ENCODE measurements at regions not wholly inside any gene's neighbourhood (a gene's known extent, or its start where the extent isn't known, plus 50 kb on each side); places are given as distances from the start of the nearest gene placed in this dataset.
A peak's percentile ranks its signal among the peaks of the same experiment; 100 is the strongest.

DNA sequence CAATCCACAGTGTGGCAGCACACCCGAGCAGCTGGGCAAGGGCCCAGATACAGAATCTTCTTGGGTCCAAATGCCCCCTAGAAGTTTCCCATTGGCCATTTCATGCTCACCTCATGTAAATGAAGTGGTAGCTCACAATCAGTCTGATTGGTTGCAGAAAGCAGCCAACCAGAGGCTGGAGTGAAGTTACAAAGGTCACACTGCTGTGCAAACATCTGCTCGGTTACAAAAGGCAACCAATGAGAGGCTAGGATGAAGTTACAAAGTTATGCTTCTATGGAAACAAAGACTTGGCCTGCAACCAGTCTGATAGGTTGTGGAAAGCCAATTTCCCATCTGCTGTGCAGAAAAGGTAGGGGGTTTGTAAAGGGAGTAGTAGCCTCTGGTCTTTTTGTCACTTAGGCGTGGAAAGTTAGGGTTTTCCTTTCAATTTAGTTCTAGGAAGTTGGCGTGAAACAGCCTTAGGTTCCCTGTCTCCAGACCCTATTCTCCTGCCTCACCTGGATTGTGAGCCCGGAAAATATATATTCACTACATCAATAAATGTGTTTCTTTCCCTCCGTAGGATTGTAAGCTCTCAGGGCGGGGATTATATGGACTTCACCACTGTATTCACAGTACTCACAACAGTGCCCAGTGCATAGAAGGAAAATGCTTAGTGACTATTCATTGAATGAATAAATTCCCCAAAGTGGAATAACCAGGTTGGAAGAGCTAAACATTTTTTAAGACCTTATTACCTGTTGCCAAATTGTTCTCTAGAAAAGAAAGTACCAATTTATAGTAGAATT lies 91.9 kb downstream of the URB2 start:
- Histone ChIP-seq H3K23ac (ENCODE audit: insufficient read length) (no peak overlapping the region), H2BK20ac (ENCODE audit: low read length) (no peak overlapping the region), H3K9ac (replicated peaks in 1 of 4; ENCODE audit: extremely low read depth in 1 of 4, low read depth in 3 of 4, low read length in 3 of 4) (no peak overlapping the region), H3K4me3 (ENCODE audit: extremely low read depth in 1 of 4, insufficient read depth in 2 of 4, low read depth in 3 of 4, low read length in 4 of 4) (no peak overlapping the region), H2BK120ac (replicated peaks; ENCODE audit: low read depth, low read length) (no peak overlapping the region), H2AFZ (ENCODE audit: low read length) (peak overlapping the region; percentile 36; the same call in 1 of the 2 replicates), H3K9me3 (ENCODE audit: insufficient read depth in 2 of 2, low read depth in 1 of 2, low read length in 1 of 2) (peaks cover 1 to 3% of the 10 kb centered on the region in 2 experiments; a peak in 1 of 4 replicates), H4K20me1 (replicated peaks in 1 of 2; ENCODE audit: control insufficient read depth in 1 of 2, insufficient read depth in 2 of 2, low read length in 2 of 2) (no peaks in the 10 kb centered on the region), H3K23me2 (ENCODE audit: low read depth, low read length) (no peaks in the 10 kb centered on the region), H3K4me1 (replicated peaks in 1 of 4; ENCODE audit: control insufficient read depth in 3 of 4, insufficient read depth in 4 of 4, low read length in 3 of 4) (peaks cover 0 to 10% (median 4%) of the 10 kb centered on the region in 4 experiments; a peak in 6 of 7 replicates), H3K4ac (replicated peaks; ENCODE audit: insufficient read length, low read depth, low read length) (no peak overlapping the region), H3K79me1 (ENCODE audit: low read depth, low read length) (no peaks in the 10 kb centered on the region), H3K79me2 (ENCODE audit: control insufficient read depth in 1 of 2, insufficient read depth in 2 of 2, low read length in 2 of 2) (no peaks in the 10 kb centered on the region), H2BK12ac (ENCODE audit: low read depth, low read length) (no peak overlapping the region), H3K27ac (ENCODE audit: low read depth, low read length) (no peak overlapping the region), H2BK15ac (ENCODE audit: low read length) (no peak overlapping the region), H3K18ac (ENCODE audit: extremely low read depth, low read length) (no peak overlapping the region), H2BK5ac (ENCODE audit: low read depth, low read length) (no peak overlapping the region), H4K91ac (replicated peaks; ENCODE audit: insufficient read length, low read length) (no peak overlapping the region), H3K56ac (replicated peaks; ENCODE audit: insufficient read length, low read depth, low read length) (no peak overlapping the region), H3K14ac (ENCODE audit: insufficient read length) (no peak overlapping the region), H4K5ac (ENCODE audit: insufficient read length, low read depth, low read length) (no peak overlapping the region), H3K36me3 (ENCODE audit: control insufficient read depth in 2 of 4, insufficient read depth in 4 of 4, low read length in 3 of 4) (no peaks in the 10 kb centered on the region), H3K4me2 (ENCODE audit: insufficient read depth in 1 of 2, low read depth in 2 of 2, low read length in 2 of 2) (no peak overlapping the region), H4K8ac (ENCODE audit: extremely low read depth, insufficient read depth, low read length) (no peak overlapping the region), H3K27me3 (replicated peaks in 1 of 4; ENCODE audit: control insufficient read depth in 3 of 4, extremely low read depth in 1 of 4, insufficient read depth in 3 of 4, low read length in 3 of 4) (no peaks in the 10 kb centered on the region), H2AK5ac (ENCODE audit: low read depth, low read length) (no peak overlapping the region)
- ChIA-PET CTCF (ENCODE audit: partially characterized antibody) (interaction anchor here (0.7 to 1.0 kb wide), 2 partner anchors 13 to 131 kb away, joined by 3 read pairs; no protein-coding TSS in a partner anchor), POLR2A (ENCODE audit: partially characterized antibody) (no interaction called here)
- WGBS, 2 experiments (ENCODE audit: extremely low coverage in 1 of 2, insufficient coverage in 1 of 2, insufficient read length in 1 of 2, insufficient replicate concordance in 2 of 2, low coverage in 1 of 2, low lambda C conversion rate in 2 of 2, missing lambda C conversion rate in 1 of 2) = 93% methylated on average over 7 of the region's 7 CpGs; no CpG with 5 or more reads in 1 of the 2 experiments
- no peak for DNase-seq (ENCODE audit: low read depth in 1 of 2, low spot score in 2 of 2)
- FAIRE-seq = no peak
- TF ChIP-seq RBBP5 (IDR thresholded peaks at IDR 0.05; ENCODE audit: borderline replicate concordance, low read depth, low read length) = no peak
- no peak for TF ChIP-seq SRF (IDR thresholded peaks at IDR 0.05; ENCODE audit: low read depth, low read length)
- TF ChIP-seq HDAC6 (IDR thresholded peaks at IDR 0.05; ENCODE audit: low read depth, low read length) = no peak
- TF ChIP-seq TAF7 (optimal IDR thresholded peaks at IDR 0.05; ENCODE audit: borderline replicate concordance, low read depth, low read length) = no peak
- TF ChIP-seq SP1 (IDR thresholded peaks at IDR 0.05; ENCODE audit: low read depth, low read length) = no peak
- TF ChIP-seq TEAD4 (IDR thresholded peaks at IDR 0.05; ENCODE audit: low read depth, low read length) = no peak
- TF ChIP-seq, protein P1, sequence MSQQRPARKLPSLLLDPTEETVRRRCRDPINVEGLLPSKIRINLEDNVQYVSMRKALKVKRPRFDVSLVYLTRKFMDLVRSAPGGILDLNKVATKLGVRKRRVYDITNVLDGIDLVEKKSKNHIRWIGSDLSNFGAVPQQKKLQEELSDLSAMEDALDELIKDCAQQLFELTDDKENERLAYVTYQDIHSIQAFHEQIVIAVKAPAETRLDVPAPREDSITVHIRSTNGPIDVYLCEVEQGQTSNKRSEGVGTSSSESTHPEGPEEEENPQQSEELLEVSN (IDR thresholded peaks at IDR 0.05) = no peak
- no peak for TF ChIP-seq PHF8 (conservative IDR thresholded peaks at IDR 0.05; ENCODE audit: low read depth, low read length)
- TF ChIP-seq NANOG (IDR thresholded peaks at IDR 0.05; ENCODE audit: insufficient read depth, low read depth, low read length, poor library complexity, severe bottlenecking) = no peak
- no peak for TF ChIP-seq SIRT6 (IDR thresholded peaks at IDR 0.05; ENCODE audit: low read length)
- TF ChIP-seq HDAC2 (IDR thresholded peaks at IDR 0.05; ENCODE audit: borderline replicate concordance in 1 of 2, low read depth in 2 of 2, low read length in 2 of 2) = no peak
- no peak for TF ChIP-seq KDM1A (IDR thresholded peaks at IDR 0.05; ENCODE audit: borderline replicate concordance, low read length)
